ENCODE measurements at regions not wholly inside any gene's neighbourhood (a gene's known extent, or its start where the extent isn't known, plus 50 kb on each side); places are given as distances from the start of the nearest gene placed in this dataset.

DNA sequence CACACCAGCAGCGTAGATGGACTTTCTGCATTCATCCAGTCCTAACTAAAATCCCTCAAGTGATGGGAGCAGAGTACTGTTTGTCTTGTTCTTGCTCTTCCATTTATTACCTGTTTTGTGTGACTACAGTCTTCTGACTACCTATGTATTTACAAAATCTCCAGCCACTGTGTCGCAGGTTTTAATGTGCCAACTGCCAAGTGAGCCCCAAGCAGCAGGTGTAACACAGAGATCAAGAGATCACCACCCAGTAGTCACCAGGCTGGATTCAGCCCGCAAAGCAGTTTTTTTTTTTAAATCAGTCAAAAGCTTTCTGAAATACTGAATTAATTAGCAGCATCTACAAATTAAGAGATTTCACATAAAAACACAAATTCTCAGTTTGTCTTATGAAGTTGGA lies 724.1 kb upstream of the USP15 start:
- H3K27ac Mint-ChIP-seq: no peak overlapping the region
- no peaks in the 10 kb centered on the region for H3K27me3 Mint-ChIP-seq (ENCODE audit: low read depth, poor library complexity)
- DNase-seq: no peak
- no peaks in the 10 kb centered on the region for H3K4me1 Mint-ChIP-seq
- no peaks in the 10 kb centered on the region for H3K9me3 Mint-ChIP-seq
- TF ChIP-seq CTCF (IDR thresholded peaks at IDR 0.05): no peak
- H3K4me3 Mint-ChIP-seq: no peak overlapping the region
- H3K36me3 Mint-ChIP-seq (ENCODE audit: low read depth): no peaks in the 10 kb centered on the region

DNA sequence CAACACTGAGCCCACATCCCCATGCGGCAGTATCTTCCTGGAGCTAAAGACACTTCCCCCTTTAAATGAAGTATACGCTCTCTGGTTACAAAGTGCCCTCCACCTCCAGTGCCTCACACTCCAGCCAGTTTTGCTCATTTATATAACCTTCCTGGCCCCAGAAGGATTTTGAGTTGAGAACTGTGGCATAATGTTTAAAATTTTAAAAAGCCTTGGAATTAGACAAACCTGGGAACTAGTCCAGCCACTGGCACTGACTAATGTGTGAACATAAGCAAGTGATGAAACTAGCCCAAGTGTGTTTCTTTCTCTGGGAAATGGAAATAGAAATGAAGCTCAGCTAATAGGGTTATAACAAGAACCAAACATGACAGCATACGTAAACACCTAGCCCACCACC lies 723.7 kb upstream of the USP15 start:
- TF ChIP-seq CTCF (IDR thresholded peaks at IDR 0.05): no peak
- Mint-ChIP-seq H3K27ac (no peak overlapping the region), H3K36me3 (ENCODE audit: low read depth) (no peaks in the 10 kb centered on the region), H3K9me3 (no peaks in the 10 kb centered on the region), H3K4me3 (no peak overlapping the region), H3K4me1 (no peaks in the 10 kb centered on the region), H3K27me3 (ENCODE audit: low read depth, poor library complexity) (no peaks in the 10 kb centered on the region)
- no peak for DNase-seq

- H3K4me3 Mint-ChIP-seq: no peak overlapping the region
- no peaks in the 10 kb centered on the region for H3K4me1 Mint-ChIP-seq
- no peaks in the 10 kb centered on the region for H3K9me3 Mint-ChIP-seq
- no peaks in the 10 kb centered on the region for H3K27me3 Mint-ChIP-seq (ENCODE audit: low read depth, poor library complexity)
- no peak overlapping the region for H3K27ac Mint-ChIP-seq
- no peak for TF ChIP-seq CTCF (IDR thresholded peaks at IDR 0.05)
- DNase-seq: no peak
- no peaks in the 10 kb centered on the region for H3K36me3 Mint-ChIP-seq (ENCODE audit: low read depth)
Measured at GRCh38 chr12:61538951-61539350, 721.3 kb upstream of the USP15 start.

DNA sequence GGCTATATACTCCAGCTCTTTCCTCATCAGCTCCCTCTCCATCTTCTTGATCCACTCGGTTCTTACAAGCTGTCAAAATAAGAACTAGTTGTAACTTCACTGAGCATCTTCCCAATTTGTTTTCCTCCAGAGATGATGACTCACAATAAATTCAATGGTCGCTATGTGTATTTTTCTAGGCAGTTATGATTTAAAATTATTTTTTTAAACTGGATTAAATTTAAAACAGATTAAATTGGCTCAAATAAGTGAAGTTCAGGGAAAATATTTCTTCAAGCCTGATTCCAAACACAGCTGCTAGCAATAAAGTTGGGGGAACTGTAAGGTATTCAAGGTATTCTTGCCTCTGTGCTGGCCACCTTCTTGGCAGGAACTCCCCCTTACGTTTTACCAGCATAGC lies 717.7 kb upstream of the USP15 start:
- no peaks in the 10 kb centered on the region for H3K36me3 Mint-ChIP-seq (ENCODE audit: low read depth)
- H3K27ac Mint-ChIP-seq: no peak overlapping the region
- no peaks in the 10 kb centered on the region for H3K9me3 Mint-ChIP-seq
- no peak for TF ChIP-seq CTCF (IDR thresholded peaks at IDR 0.05)
- DNase-seq: no peak
- H3K27me3 Mint-ChIP-seq (ENCODE audit: low read depth, poor library complexity): no peaks in the 10 kb centered on the region
- H3K4me3 Mint-ChIP-seq: no peak overlapping the region
- H3K4me1 Mint-ChIP-seq: no peaks in the 10 kb centered on the region

DNA sequence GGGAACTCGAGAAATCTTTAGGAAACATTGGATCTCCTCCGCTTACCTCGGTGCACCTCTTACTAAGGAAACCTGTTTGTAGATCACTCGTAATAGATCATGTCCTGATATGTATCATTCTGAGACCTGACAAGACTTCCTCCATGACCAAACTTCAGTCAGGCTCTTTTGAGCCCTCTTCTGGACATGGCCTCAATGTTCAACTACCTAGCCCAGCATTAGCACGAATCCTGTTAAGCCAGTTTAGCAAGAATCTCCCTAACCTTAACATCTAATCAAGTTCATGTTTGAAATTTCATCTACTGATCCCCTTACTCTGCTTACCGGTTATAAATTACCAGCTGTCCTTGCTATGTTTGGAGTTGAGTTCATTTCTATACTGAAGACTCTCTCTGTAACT lies 713.9 kb upstream of the USP15 start:
- no peak for DNase-seq
- TF ChIP-seq CTCF (IDR thresholded peaks at IDR 0.05): no peak
- no peaks in the 10 kb centered on the region for H3K27me3 Mint-ChIP-seq (ENCODE audit: low read depth, poor library complexity)
- H3K36me3 Mint-ChIP-seq (ENCODE audit: low read depth): no peaks in the 10 kb centered on the region
- no peak overlapping the region for H3K4me3 Mint-ChIP-seq
- H3K4me1 Mint-ChIP-seq: no peaks in the 10 kb centered on the region
- H3K27ac Mint-ChIP-seq: no peak overlapping the region
- H3K9me3 Mint-ChIP-seq: no peaks in the 10 kb centered on the region

GRCh38 chr12:61553091-61553490 lies 707.1 kb upstream of the USP15 start:
- TF ChIP-seq CTCF (IDR thresholded peaks at IDR 0.05): no peak
- Mint-ChIP-seq H3K4me1 (no peaks in the 10 kb centered on the region), H3K27ac (no peak overlapping the region), H3K4me3 (no peak overlapping the region), H3K9me3 (no peaks in the 10 kb centered on the region), H3K36me3 (ENCODE audit: low read depth) (no peaks in the 10 kb centered on the region), H3K27me3 (ENCODE audit: low read depth, poor library complexity) (no peaks in the 10 kb centered on the region)
- no peak for DNase-seq

Measured in nephron progenitor cell (in vitro differentiated cells).